ENCODE measurements at regions not wholly inside any gene's neighbourhood (a gene's known extent, or its start where the extent isn't known, plus 50 kb on each side); places are given as distances from the start of the nearest gene placed in this dataset.
A peak's percentile ranks its signal among the peaks of the same experiment; 100 is the strongest.

- peaks cover 0 to 5% (median 2%) of the 10 kb centered on the region in 7 donors for H3K9me3 Mint-ChIP-seq
Measured at GRCh38 chr1:79785964-79786363, 779.4 kb upstream of the ADGRL4 start.

GRCh38 chr1:79785561-79785960 lies 779.0 kb upstream of the ADGRL4 start:
- no peaks in the 10 kb centered on the region for H3K36me3 Mint-ChIP-seq
- DNase-seq: no peak
- ATAC-seq (ENCODE audit: low read depth in 2 of 2): no peak
- no peaks in the 10 kb centered on the region for H3K4me1 Mint-ChIP-seq
- H3K9me3 Mint-ChIP-seq: peaks cover 0 to 5% (median 2%) of the 10 kb centered on the region in 7 donors
- no peak overlapping the region for H3K4me3 Mint-ChIP-seq
- no peak overlapping the region for H3K27ac Mint-ChIP-seq
- no peaks in the 10 kb centered on the region for H3K27me3 Mint-ChIP-seq

More at GRCh38 chr1:79785964-79786363, 779.4 kb upstream of the ADGRL4 start:
- ATAC-seq (ENCODE audit: low read depth in 2 of 2) (no peak), DNase-seq (no peak)
- H3K4me3 Mint-ChIP-seq: no peak overlapping the region
- no peak overlapping the region for H3K27ac Mint-ChIP-seq
- no peaks in the 10 kb centered on the region for H3K4me1 Mint-ChIP-seq
- no peaks in the 10 kb centered on the region for H3K27me3 Mint-ChIP-seq
- H3K36me3 Mint-ChIP-seq: no peaks in the 10 kb centered on the region

GRCh38 chr1:79781261-79781660 lies 774.7 kb upstream of the ADGRL4 start:
- H3K4me1 Mint-ChIP-seq: no peaks in the 10 kb centered on the region
- H3K36me3 Mint-ChIP-seq: no peaks in the 10 kb centered on the region
- DNase-seq (no peak), ATAC-seq (ENCODE audit: low read depth in 2 of 2) (no peak)
- peaks cover 0 to 2% (median 0%) of the 10 kb centered on the region in 7 donors for H3K9me3 Mint-ChIP-seq
- no peak overlapping the region for H3K27ac Mint-ChIP-seq
- no peaks in the 10 kb centered on the region for H3K27me3 Mint-ChIP-seq
- no peak overlapping the region for H3K4me3 Mint-ChIP-seq

- H3K27me3 Mint-ChIP-seq: no peaks in the 10 kb centered on the region
- H3K4me1 Mint-ChIP-seq: no peaks in the 10 kb centered on the region
- peak overlapping the region in 1 of 6 donors; percentile 1 for H3K27ac Mint-ChIP-seq
- H3K36me3 Mint-ChIP-seq: no peaks in the 10 kb centered on the region
- H3K4me3 Mint-ChIP-seq: no peak overlapping the region
- peaks cover 0 to 2% (median 0%) of the 10 kb centered on the region in 7 donors for H3K9me3 Mint-ChIP-seq
- peak; percentile 13 for DNase-seq
- ATAC-seq (ENCODE audit: low read depth in 2 of 2): peak; percentile 82 to 97
Measured at GRCh38 chr1:79777481-79778219, 771.1 kb upstream of the ADGRL4 start.

GRCh38 chr1:79775402-79775801 lies 768.9 kb upstream of the ADGRL4 start:
- no peaks in the 10 kb centered on the region for H3K4me1 Mint-ChIP-seq
- ATAC-seq (ENCODE audit: low read depth in 2 of 2): no peak
- H3K9me3 Mint-ChIP-seq: peaks cover 0 to 3% (median 0%) of the 10 kb centered on the region in 7 donors
- no peaks in the 10 kb centered on the region for H3K27me3 Mint-ChIP-seq
- H3K27ac Mint-ChIP-seq: no peak overlapping the region
- no peak for DNase-seq
- no peak overlapping the region for H3K4me3 Mint-ChIP-seq
- H3K36me3 Mint-ChIP-seq: no peaks in the 10 kb centered on the region

GRCh38 chr1:79773385-79773784 lies 766.9 kb upstream of the ADGRL4 start:
- no peak for ATAC-seq (ENCODE audit: low read depth in 2 of 2)
- DNase-seq: no peak
- Mint-ChIP-seq H3K27me3 (no peaks in the 10 kb centered on the region), H3K36me3 (no peaks in the 10 kb centered on the region), H3K27ac (no peak overlapping the region), H3K4me1 (no peaks in the 10 kb centered on the region), H3K4me3 (no peak overlapping the region), H3K9me3 (peaks cover 0 to 2% (median 0%) of the 10 kb centered on the region in 7 donors)

GRCh38 chr1:79762461-79762860 lies 755.9 kb upstream of the ADGRL4 start:
- Mint-ChIP-seq H3K27ac (no peak overlapping the region), H3K36me3 (no peaks in the 10 kb centered on the region), H3K27me3 (no peaks in the 10 kb centered on the region), H3K4me3 (no peak overlapping the region), H3K4me1 (no peaks in the 10 kb centered on the region), H3K9me3 (peaks cover 0 to 9% (median 0%) of the 10 kb centered on the region in 7 donors)
- ATAC-seq (ENCODE audit: low read depth in 2 of 2): no peak
- no peak for DNase-seq

- H3K27me3 Mint-ChIP-seq: no peaks in the 10 kb centered on the region
- H3K4me1 Mint-ChIP-seq: no peaks in the 10 kb centered on the region
- no peak for DNase-seq
- H3K36me3 Mint-ChIP-seq: no peaks in the 10 kb centered on the region
- H3K4me3 Mint-ChIP-seq: no peak overlapping the region
- peaks cover 0 to 9% (median 5%) of the 10 kb centered on the region in 7 donors for H3K9me3 Mint-ChIP-seq
- H3K27ac Mint-ChIP-seq: no peak overlapping the region
- ATAC-seq (ENCODE audit: low read depth in 2 of 2): no peak
Measured at GRCh38 chr1:79760531-79760930, 754.0 kb upstream of the ADGRL4 start.

- DNase-seq: no peak
- Mint-ChIP-seq H3K27ac (no peak overlapping the region), H3K9me3 (peaks cover 0 to 8% (median 3%) of the 10 kb centered on the region in 7 donors), H3K4me3 (no peak overlapping the region), H3K27me3 (no peaks in the 10 kb centered on the region), H3K4me1 (no peaks in the 10 kb centered on the region), H3K36me3 (no peaks in the 10 kb centered on the region)
- ATAC-seq (ENCODE audit: low read depth in 2 of 2): no peak
Measured at GRCh38 chr1:79749607-79750006, 743.1 kb upstream of the ADGRL4 start.

- no peak for ATAC-seq (ENCODE audit: low read depth in 2 of 2)
- no peaks in the 10 kb centered on the region for H3K4me1 Mint-ChIP-seq
- peaks cover 0 to 8% (median 0%) of the 10 kb centered on the region in 7 donors for H3K9me3 Mint-ChIP-seq
- H3K27me3 Mint-ChIP-seq: no peaks in the 10 kb centered on the region
- no peak overlapping the region for H3K4me3 Mint-ChIP-seq
- no peak for DNase-seq
- H3K27ac Mint-ChIP-seq: no peak overlapping the region
- no peaks in the 10 kb centered on the region for H3K36me3 Mint-ChIP-seq
Measured at GRCh38 chr1:79745929-79746328, 739.4 kb upstream of the ADGRL4 start.

GRCh38 chr1:79744746-79745145 lies 738.2 kb upstream of the ADGRL4 start:
- no peak for ATAC-seq (ENCODE audit: low read depth in 2 of 2)
- Mint-ChIP-seq H3K27me3 (no peaks in the 10 kb centered on the region), H3K9me3 (peaks cover 0 to 4% (median 0%) of the 10 kb centered on the region in 7 donors), H3K4me3 (no peak overlapping the region), H3K4me1 (no peaks in the 10 kb centered on the region), H3K36me3 (no peaks in the 10 kb centered on the region), H3K27ac (no peak overlapping the region)
- no peak for DNase-seq

GRCh38 chr1:79741720-79742421 lies 735.3 kb upstream of the ADGRL4 start:
- DNase-seq (no peak), ATAC-seq (ENCODE audit: low read depth in 2 of 2) (peak in 1 of 2 donors; percentile 48)
- Mint-ChIP-seq H3K4me1 (no peaks in the 10 kb centered on the region), H3K27me3 (no peaks in the 10 kb centered on the region), H3K9me3 (peaks cover 0 to 20% (median 2%) of the 10 kb centered on the region in 7 donors), H3K4me3 (no peak overlapping the region), H3K27ac (no peak overlapping the region), H3K36me3 (no peaks in the 10 kb centered on the region)

- Mint-ChIP-seq H3K4me3 (no peak overlapping the region), H3K27ac (no peak overlapping the region), H3K9me3 (peaks cover 0 to 35% (median 5%) of the 10 kb centered on the region in 7 donors), H3K27me3 (no peaks in the 10 kb centered on the region), H3K4me1 (no peaks in the 10 kb centered on the region), H3K36me3 (no peaks in the 10 kb centered on the region)
- ATAC-seq (ENCODE audit: low read depth in 2 of 2): no peak
- DNase-seq: no peak
Measured at GRCh38 chr1:79738101-79738500, 731.6 kb upstream of the ADGRL4 start.

GRCh38 chr1:79737193-79737592 lies 730.7 kb upstream of the ADGRL4 start:
- Mint-ChIP-seq H3K27me3 (no peaks in the 10 kb centered on the region), H3K9me3 (peaks cover 0 to 35% (median 5%) of the 10 kb centered on the region in 7 donors), H3K36me3 (no peaks in the 10 kb centered on the region)

More at GRCh38 chr1:79737193-79737592, 730.7 kb upstream of the ADGRL4 start:
- H3K4me3 Mint-ChIP-seq: no peak overlapping the region
- ATAC-seq (ENCODE audit: low read depth in 2 of 2): peak in 1 of 2 donors; percentile 34
- H3K4me1 Mint-ChIP-seq: no peaks in the 10 kb centered on the region
- no peak overlapping the region for H3K27ac Mint-ChIP-seq
- DNase-seq: no peak
